HEK293T (cell line): ENCODE measurements at regions not wholly inside any gene's neighbourhood (a gene's known extent, or its start where the extent isn't known, plus 50 kb on each side); places are given as distances from the start of the nearest gene placed in this dataset.

Experiments used
- CTCF ChIA-PET: fragments of 350-600 bp; formaldehyde crosslinking; extraction: SDS; loops from one replicate; lab custom pipeline; 2021; ENCODE audit warnings: antibody characterized with exemption, inconsistent platforms; lab: Yijun Ruan, JAX
- POLR2A ChIA-PET: fragments of 350-600 bp; formaldehyde crosslinking; extraction: SDS; loops from one replicate; lab custom pipeline; 2020; ENCODE audit warnings: antibody characterized with exemption, inconsistent platforms; lab: Yijun Ruan, JAX
- DNase-seq: peaks from one replicate; pipeline ENCODE4 v3.0.0; 2012; ENCODE audit warnings: mixed read lengths; ENCODE audit errors: extremely low spot score
- ARNT ChIP-seq: fragments of 450-650 bp; IDR thresholded peaks from 2 replicates; pipeline ENCODE4 v1.6.1; 2017; ENCODE audit warnings: mild to moderate bottlenecking
- BHLHE40 ChIP-seq: fragments of 450-650 bp; IDR thresholded peaks from 2 replicates; pipeline ENCODE4 v1.6.1; 2016; ENCODE audit warnings: mild to moderate bottlenecking, moderate library complexity, borderline replicate concordance
- CTBP1 ChIP-seq: fragments of 450-650 bp; IDR thresholded peaks from 2 replicates; pipeline ENCODE4 v1.6.1; 2016; ENCODE audit warnings: borderline replicate concordance
- ELF4 ChIP-seq: fragments of 450-650 bp; IDR thresholded peaks from 2 replicates; pipeline ENCODE4 v1.6.1; 2017; ENCODE audit warnings: antibody characterized with exemption
- FOXA1 ChIP-seq: fragments of 450-650 bp; IDR thresholded peaks from 2 replicates; pipeline ENCODE4 v1.6.1; 2016; ENCODE audit warnings: mild to moderate bottlenecking
- FOXK2 ChIP-seq: fragments of 450-650 bp; IDR thresholded peaks from 2 replicates; pipeline ENCODE4 v1.6.1; 2016; ENCODE audit warnings: mild to moderate bottlenecking
- FOXM1 ChIP-seq: fragments of 450-650 bp; IDR thresholded peaks from 2 replicates; pipeline ENCODE4 v1.6.1; 2017; ENCODE audit warnings: mild to moderate bottlenecking, borderline replicate concordance
- HDGF ChIP-seq: fragments of 450-650 bp; IDR thresholded peaks from 2 replicates; pipeline ENCODE4 v1.6.1; 2017; ENCODE audit warnings: antibody characterized with exemption, borderline replicate concordance
- L3MBTL2 ChIP-seq: fragments of 450-650 bp; conservative IDR thresholded peaks from 2 replicates; pipeline ENCODE4 v1.6.1; 2016; ENCODE audit warnings: mild to moderate bottlenecking
- LEF1 ChIP-seq: fragments of 450-650 bp; IDR thresholded peaks from 2 replicates; pipeline ENCODE4 v1.6.1; 2017; ENCODE audit warnings: mild to moderate bottlenecking, borderline replicate concordance
- NFRKB ChIP-seq: fragments of 450-650 bp; IDR thresholded peaks from 2 replicates; pipeline ENCODE4 v1.6.1; 2016; ENCODE audit warnings: mild to moderate bottlenecking, moderate library complexity
- PKNOX1 ChIP-seq: fragments of 450-650 bp; IDR thresholded peaks from 2 replicates; pipeline ENCODE4 v1.6.1; 2016
- SP1 ChIP-seq: fragments of 450-650 bp; IDR thresholded peaks from 2 replicates; pipeline ENCODE4 v1.6.1; 2017
- SUZ12 ChIP-seq: fragments of 450-650 bp; IDR thresholded peaks from 2 replicates; pipeline ENCODE4 v1.6.1; 2016; ENCODE audit warnings: mild to moderate bottlenecking
- TARDBP ChIP-seq: fragments of 450-650 bp; IDR thresholded peaks from 2 replicates; pipeline ENCODE4 v1.6.1; 2016
- ZNF384 ChIP-seq: fragments of 450-650 bp; IDR thresholded peaks from 2 replicates; pipeline ENCODE4 v1.6.1; 2016

DNA sequence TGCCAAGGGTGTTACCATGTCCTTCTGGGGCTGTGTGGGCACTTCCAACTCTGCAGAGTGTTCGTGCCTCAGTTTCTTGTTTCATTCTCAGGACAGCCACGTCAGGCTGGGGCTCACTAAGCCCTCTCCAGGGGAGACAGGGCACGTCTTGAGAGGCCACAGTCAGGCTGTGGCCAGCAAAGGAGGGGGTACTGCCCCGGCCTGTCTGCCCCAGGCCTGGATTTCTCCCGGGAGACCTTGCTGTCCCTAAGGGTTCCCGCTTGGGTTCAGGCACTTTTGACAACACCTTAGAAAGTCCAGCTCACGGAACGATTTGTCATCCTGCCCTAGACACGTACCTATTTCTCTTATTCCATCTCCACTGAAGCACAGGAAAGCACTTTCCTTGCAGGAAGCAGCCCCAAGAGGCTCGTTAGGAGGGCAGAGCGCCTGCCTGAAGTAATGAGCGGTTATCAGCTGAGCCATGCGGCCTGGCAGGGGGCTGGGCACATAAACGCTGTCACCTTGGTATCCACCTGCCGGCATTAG, 290.4 kb upstream of the RTL1 start:
- no peak for TF ChIP-seq SP1
- no peak for TF ChIP-seq LEF1
- TF ChIP-seq BHLHE40, result no peak
- no peak for TF ChIP-seq TARDBP
- no peak for TF ChIP-seq FOXK2
- TF ChIP-seq SUZ12, result no peak
- TF ChIP-seq PKNOX1, result no peak
- POLR2A ChIA-PET, result no interaction called here
- CTCF ChIA-PET, result no interaction called here
- DNase-seq, result no peak

- POLR2A ChIA-PET, result no interaction called here
- CTCF ChIA-PET, result no interaction called here
- TF ChIP-seq TARDBP (no peak), FOXK2 (no peak), NFRKB (no peak), FOXM1 (no peak), L3MBTL2 (no peak), HDGF (no peak)
- no peak for DNase-seq
Observed at GRCh38 chr14:101194373-101195308, 291.1 kb upstream of the RTL1 start.

DNA sequence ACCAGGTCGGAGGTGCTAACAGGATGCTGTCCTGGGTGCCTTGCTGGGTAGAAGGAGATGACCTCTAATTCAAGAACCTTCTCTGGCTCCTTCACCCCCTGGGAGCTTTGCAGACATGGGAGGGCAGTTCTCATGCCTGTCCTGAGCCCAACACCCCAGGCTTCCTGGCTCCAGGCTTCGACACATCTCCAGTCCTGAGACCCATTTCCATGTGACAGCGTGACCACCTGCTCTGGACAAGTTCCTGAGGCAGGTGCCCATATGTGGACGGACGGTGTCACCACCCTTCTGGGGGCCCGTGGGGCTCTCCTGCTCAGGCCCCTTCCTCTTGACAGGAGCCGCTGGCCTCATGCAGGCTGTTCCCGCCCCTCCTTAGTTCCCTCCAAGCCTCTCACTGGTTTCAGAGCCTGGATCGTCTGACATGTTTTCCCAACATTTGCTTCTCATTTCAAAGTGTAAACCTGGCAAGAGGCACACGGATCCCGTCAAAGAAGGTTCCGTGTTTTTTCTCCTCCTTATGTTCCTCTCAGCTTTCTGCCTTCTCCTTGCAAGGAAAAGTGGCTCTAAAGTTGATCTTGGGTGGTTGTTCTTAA, 291.9 kb upstream of the RTL1 start:
- POLR2A ChIA-PET, result no interaction called here
- TF ChIP-seq SUZ12, result no peak
- TF ChIP-seq ZNF384, result no peak
- TF ChIP-seq LEF1, result no peak
- no peak for TF ChIP-seq BHLHE40
- no peak for TF ChIP-seq ELF4
- no peak for TF ChIP-seq FOXA1
- no peak for TF ChIP-seq FOXK2
- no peak for TF ChIP-seq FOXM1
- no peak for TF ChIP-seq NFRKB
- no peak for TF ChIP-seq CTBP1
- no peak for DNase-seq
- CTCF ChIA-PET, result interaction anchor here (0.6 kb wide), 1 partner anchor 282 kb away, joined by 3 read pairs; no protein-coding TSS in a partner anchor

DNA sequence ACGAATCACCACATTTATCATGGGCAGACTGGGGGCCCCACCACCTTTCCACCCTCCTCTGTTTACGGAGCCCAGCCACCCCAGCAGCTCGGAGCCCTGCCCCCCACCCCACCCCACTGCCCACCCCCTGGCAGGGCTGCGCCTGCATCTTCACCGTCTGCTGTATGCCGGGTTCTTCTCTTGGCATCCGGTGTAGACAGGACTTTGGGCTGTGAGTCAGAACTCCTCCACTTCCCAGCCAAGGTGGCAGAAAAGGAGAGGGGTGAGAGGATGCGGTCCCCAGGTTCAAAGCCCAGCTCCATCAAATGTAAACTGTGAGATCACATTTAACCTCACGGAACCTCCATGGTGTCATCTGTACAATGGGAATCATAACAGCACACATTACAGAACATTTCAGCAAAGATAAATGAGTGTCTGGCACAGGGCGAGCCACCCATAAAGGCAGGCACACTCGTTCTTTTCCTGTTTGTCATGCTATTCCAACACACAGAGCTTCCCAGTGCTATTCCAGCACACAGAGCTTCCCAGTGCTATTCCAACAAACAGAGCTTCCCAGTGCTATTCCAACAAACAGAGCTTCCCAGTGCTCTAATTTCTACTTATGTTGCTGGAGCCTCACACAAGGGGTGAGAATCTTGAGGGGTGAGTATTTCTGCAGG, 292.7 kb upstream of the RTL1 start:
- no peak for DNase-seq
- TF ChIP-seq BHLHE40, result no peak
- POLR2A ChIA-PET, result no interaction called here
- CTCF ChIA-PET, result interaction anchor here (0.6 kb wide), 1 partner anchor 283 kb away, joined by 3 read pairs; no protein-coding TSS in a partner anchor

DNA sequence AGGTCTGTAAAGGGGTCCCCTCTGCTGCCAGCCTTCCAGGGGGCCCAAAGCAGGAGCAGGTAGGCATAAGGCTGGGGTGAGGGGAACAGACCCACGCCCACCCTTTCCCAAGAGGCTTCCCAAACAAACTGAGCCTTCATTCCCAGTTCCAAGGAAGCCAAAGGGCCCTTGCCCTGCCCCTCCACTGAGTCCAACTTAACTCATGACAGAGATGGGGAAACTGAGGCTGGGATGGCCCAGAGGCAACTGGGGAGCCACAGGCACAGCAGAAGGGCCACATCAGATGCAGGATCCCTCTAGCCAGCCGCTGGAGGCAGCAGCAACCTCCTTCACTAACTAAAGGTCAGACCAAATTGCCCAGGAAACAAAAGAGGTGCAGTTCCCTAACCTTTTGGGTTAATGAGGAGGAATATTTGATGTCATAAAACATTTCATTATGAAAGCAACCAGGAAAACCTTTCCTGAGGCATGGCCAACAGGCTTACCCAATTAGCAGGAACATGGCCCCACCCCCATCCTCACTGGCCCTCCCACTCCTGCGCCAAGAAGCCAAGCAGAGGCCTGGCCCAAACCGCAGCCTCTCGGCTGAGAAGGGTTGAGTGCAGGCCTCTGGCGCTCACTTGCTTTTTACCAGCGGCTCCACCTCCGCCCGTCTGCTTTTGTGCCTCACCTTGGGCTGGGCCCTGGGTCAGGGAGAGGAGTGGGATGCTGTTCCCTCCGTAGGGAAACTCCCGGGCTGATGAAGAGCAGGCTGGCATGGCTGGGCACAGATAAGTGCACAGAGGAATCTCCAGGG, 293.5 kb upstream of the RTL1 start:
- no peak for DNase-seq
- TF ChIP-seq TARDBP, result no peak
- TF ChIP-seq CTBP1, result no peak
- no peak for TF ChIP-seq BHLHE40
- ChIA-PET POLR2A (no interaction called here), CTCF (no interaction called here)

DNA sequence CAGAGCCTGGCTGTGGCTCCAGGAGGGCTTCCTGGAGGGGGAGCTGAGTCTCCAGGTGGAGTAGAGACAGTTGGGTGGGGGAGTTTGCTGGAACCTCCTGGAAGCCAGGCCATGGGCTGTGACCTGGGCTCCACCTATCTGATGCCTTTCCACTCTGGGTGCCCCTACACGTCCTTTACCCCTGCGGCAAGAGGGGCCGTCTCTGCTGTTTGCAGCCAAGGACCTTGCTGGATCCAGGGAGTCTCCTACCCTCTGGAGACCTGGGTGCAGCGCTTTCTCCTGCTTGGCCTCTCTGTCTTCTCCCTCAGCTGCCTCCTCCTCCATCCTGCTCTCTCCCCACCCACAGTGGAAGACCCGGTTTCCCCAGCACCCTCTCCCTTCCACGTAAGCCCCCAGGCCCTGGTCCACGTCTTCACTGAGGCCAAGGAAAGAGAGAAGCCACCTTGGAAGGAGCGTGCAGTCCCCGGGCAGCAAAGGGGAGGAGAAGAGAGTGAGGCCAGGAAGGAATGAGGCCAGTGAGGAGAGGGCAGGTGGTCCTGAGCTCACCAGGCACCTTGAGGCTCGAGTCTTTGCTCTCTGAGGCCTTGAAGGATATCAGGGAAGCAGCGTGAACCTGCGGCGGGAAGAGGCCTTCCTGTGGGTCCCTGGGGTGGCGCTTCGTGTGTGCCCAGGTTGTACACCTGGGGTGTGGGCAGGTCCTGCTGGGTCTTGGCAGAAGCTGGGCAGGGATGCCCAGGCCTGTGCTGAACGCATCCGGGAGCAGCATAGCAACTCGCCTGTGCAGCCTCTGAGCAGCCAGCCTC, 294.3 kb upstream of the RTL1 start:
- TF ChIP-seq CTBP1, result no peak
- no peak for TF ChIP-seq BHLHE40
- no peak for TF ChIP-seq FOXM1
- no peak for TF ChIP-seq PKNOX1
- no peak for TF ChIP-seq TARDBP
- TF ChIP-seq HDGF, result no peak
- TF ChIP-seq ELF4, result no peak
- no peak for TF ChIP-seq ARNT
- TF ChIP-seq FOXK2, result no peak
- no peak for TF ChIP-seq ZNF384
- TF ChIP-seq SUZ12, result no peak
- TF ChIP-seq NFRKB, result no peak
- no peak for TF ChIP-seq FOXA1
- TF ChIP-seq SP1, result no peak
- no peak for TF ChIP-seq LEF1
- TF ChIP-seq L3MBTL2, result no peak
- POLR2A ChIA-PET, result no interaction called here
- CTCF ChIA-PET, result no interaction called here
- no peak for DNase-seq
